Left colon (tissue), 2 donors: ENCODE measurements at regions not wholly inside any gene's neighbourhood (a gene's known extent, or its start where the extent isn't known, plus 50 kb on each side); places are given as distances from the start of the nearest gene placed in this dataset.

ENCODE experiments used
- ATAC-seq: fragments of 200-7000 bp; cut with Tn5 transposase; one replicate; pipeline ENCODE4 v1.9.1; 2020; ENCODE audit warnings: mild to moderate bottlenecking, moderate library complexity
- DNase-seq, 2 donors: peaks; one replicate each; pipeline ENCODE4 v3.0.0-alpha.2; 2020
- intact Hi-C, 2 donors: fragments of 100-400 bp; cut with DNase I in 1 of 2; cut with micrococcal nuclease in 1 of 2; formaldehyde crosslinking; loops; one replicate each; pipeline versions ENCODE4 v1.11.2 to v1.14.0; 2022; cut with DNase I, micrococcal nuclease
- donor health status: DM: no; HTN: no; CAD: no.
- donor health status: DM: yes; HTN: yes; CAD: no.

- DNase-seq (no peak), ATAC-seq (no peak)
These were observed 72.6 kb upstream of the SPRY1 start for GRCh38 chr4:123323998-123324397.

GRCh38 chr4:123325241-123325681, 71.3 kb upstream of the SPRY1 start:
- intact Hi-C loops = no loop called here
- DNase-seq (no peak), ATAC-seq (no peak)

More at GRCh38 chr4:123323998-123324397, 72.6 kb upstream of the SPRY1 start:
- intact Hi-C loops = no loop called here

GRCh38 chr4:123327346-123327745, 69.2 kb upstream of the SPRY1 start:
- intact Hi-C loops = no loop called here
- no peak for DNase-seq
- no peak for ATAC-seq

GRCh38 chr4:123327846-123328429, 68.7 kb upstream of the SPRY1 start:
- ATAC-seq (no peak), DNase-seq (no peak)
- intact Hi-C loops = no loop called here

GRCh38 chr4:123338715-123339114, 57.9 kb upstream of the SPRY1 start:
- DNase-seq = no peak
- ATAC-seq = no peak
- intact Hi-C loops = no loop called here

- no peak for ATAC-seq
- DNase-seq = no peak
- intact Hi-C loops = no loop called here
These were observed 56.9 kb upstream of the SPRY1 start for GRCh38 chr4:123339507-123340380.

GRCh38 chr4:123340381-123340701, 56.3 kb upstream of the SPRY1 start:
- ATAC-seq = no peak
- no peak for DNase-seq
- intact Hi-C loops = no loop called here

- ATAC-seq = no peak
- no peak for DNase-seq
- intact Hi-C loops = no loop called here
These were observed 54.1 kb upstream of the SPRY1 start for GRCh38 chr4:123342498-123342897.

- ATAC-seq (no peak), DNase-seq (no peak)
- intact Hi-C loops = no loop called here
These were observed 53.1 kb upstream of the SPRY1 start for GRCh38 chr4:123343400-123344041.

GRCh38 chr4:123345137-123345934, 51.3 kb upstream of the SPRY1 start:
- ATAC-seq (no peak), DNase-seq (no peak)
- intact Hi-C loops = no loop called here

- DNase-seq = no peak
- intact Hi-C loops = no loop called here
- no peak for ATAC-seq
These were observed 50.7 kb upstream of the SPRY1 start for GRCh38 chr4:123345935-123346300.

GRCh38 chr4:123346330-123346940, 50.2 kb upstream of the SPRY1 start:
- DNase-seq (no peak), ATAC-seq (no peak)
- intact Hi-C loops = no loop called here
